Thoracic aorta (tissue), 2 donors: ENCODE measurements at regions not wholly inside any gene's neighbourhood (a gene's known extent, or its start where the extent isn't known, plus 50 kb on each side); places are given as distances from the start of the nearest gene placed in this dataset.

ENCODE experiments used
- ATAC-seq: fragments of 150-250 bp; one replicate; pipeline ENCODE4 v1.8.0; 2017; ENCODE audit warnings: low read depth; ENCODE audit not compliant: insufficient number of reproducible peaks, low FRiP score
- DNase-seq: peaks from one replicate; pipeline ENCODE4 v3.0.0-alpha.2; 2020; ENCODE audit warnings: low spot score
- H3K27ac ChIP-seq, 2 donors: fragments of 200-600 bp; sonication (generic); 1 replicate in 1 of 2; 2 replicates in 1 of 2; pipeline ENCODE4 v1.5.1; 2016; ENCODE audit warnings: mild to moderate bottlenecking in 2 of 2, moderate library complexity in 2 of 2
- H3K27me3 ChIP-seq: fragments of 200-600 bp; sonication (generic); replicated peaks from 2 replicates; pipeline ENCODE4 v1.6.0; 2016; ENCODE audit warnings: mild to moderate bottlenecking; ENCODE audit not compliant: insufficient read depth
- H3K36me3 ChIP-seq: fragments of 200-600 bp; sonication (generic); one replicate; pipeline ENCODE4 v1.5.1; 2016
- H3K4me1 ChIP-seq, 2 donors: fragments of 200-600 bp; sonication (generic); 1 replicate in 1 of 2; 2 replicates in 1 of 2; pipeline versions ENCODE4 v1.5.1 to v1.6.0; 2016; ENCODE audit warnings: low read depth in 2 of 2, mild to moderate bottlenecking in 1 of 2; ENCODE audit not compliant: control insufficient read depth in 1 of 2
- H3K4me3 ChIP-seq: fragments of 200-600 bp; sonication (generic); 2 replicates; pipeline ENCODE4 v1.5.1; 2016; ENCODE audit warnings: mild to moderate bottlenecking
- H3K9me3 ChIP-seq: fragments of 200-600 bp; sonication (generic); 2 replicates; pipeline ENCODE4 v1.5.1; 2016
- CTCF ChIP-seq: fragments of 200-600 bp; sonication (generic); IDR thresholded peaks from one replicate; pipeline ENCODE4 v1.5.1; 2019; ENCODE audit warnings: antibody characterized with exemption

DNA sequence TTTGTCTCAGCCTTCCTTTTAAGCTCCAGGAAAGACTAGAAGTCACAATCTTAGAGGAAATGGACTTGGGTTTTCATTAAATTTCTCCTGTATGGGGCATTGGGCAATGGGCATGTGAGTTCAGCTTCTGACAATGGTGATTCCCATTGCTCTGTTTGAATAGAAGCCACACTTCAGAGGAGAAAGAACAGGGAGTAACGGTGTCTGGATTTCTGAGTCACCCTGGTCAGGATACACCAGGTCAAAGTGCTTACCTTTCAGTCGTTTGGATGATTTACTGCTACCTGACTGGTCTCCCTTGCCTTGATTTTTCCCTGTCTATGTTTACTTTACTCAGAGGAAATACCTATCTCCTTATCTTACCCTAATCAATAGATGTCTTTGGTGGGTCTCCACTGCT is 111.7 kb upstream of the VEPH1 start:
- Histone ChIP-seq H3K4me3 (no peak overlapping the region), H3K4me1 (no peaks in the 10 kb centered on the region), H3K27ac (no peak overlapping the region), H3K9me3 (no peaks in the 10 kb centered on the region), H3K27me3 (no peaks in the 10 kb centered on the region), H3K36me3 (no peaks in the 10 kb centered on the region)
- no peak for ATAC-seq
- DNase-seq: no peak
- TF ChIP-seq CTCF: no peak

DNA sequence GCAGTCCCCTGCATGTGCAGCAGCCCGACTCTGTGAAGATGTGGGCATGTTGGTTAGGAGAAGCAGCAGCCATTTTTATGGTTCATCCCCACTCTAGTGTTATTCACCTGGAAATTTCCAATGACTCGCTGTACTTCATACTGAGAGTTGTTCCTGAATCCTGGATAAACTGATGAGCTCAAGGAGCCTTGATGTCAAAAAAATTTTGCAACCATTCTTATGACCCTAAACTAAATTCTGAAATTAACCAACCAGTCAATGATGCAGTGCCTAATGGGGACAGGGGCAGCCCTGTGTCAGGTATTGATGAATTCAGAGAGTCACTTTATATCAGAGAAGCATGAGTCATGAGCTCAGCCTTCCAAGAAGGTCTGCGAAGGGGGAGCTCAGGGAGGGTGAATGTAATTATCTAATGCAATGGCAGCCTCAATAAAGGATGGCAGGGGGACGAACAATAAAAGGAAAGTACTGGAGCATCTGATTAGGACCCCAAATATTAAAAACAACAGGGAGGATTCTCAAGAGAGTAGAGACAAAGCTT is 108.4 kb upstream of the VEPH1 start:
- Histone ChIP-seq H3K4me3 (no peak overlapping the region), H3K27me3 (no peaks in the 10 kb centered on the region), H3K4me1 (peaks cover 0 to 2% of the 10 kb centered on the region in 2 donors), H3K27ac (no peak overlapping the region), H3K36me3 (no peaks in the 10 kb centered on the region), H3K9me3 (no peaks in the 10 kb centered on the region)
- DNase-seq (no peak), ATAC-seq (no peak)
- no peak for TF ChIP-seq CTCF

- Histone ChIP-seq H3K4me3 (no peak overlapping the region), H3K27ac (no peak overlapping the region), H3K27me3 (no peaks in the 10 kb centered on the region), H3K4me1 (peaks cover 0 to 6% of the 10 kb centered on the region in 2 donors), H3K36me3 (no peaks in the 10 kb centered on the region), H3K9me3 (no peaks in the 10 kb centered on the region)
- no peak for TF ChIP-seq CTCF
- no peak for ATAC-seq
- no peak for DNase-seq
Observed at GRCh38 chr3:157610876-157611535, 107.8 kb upstream of the VEPH1 start.

GRCh38 chr3:157607826-157608405 is 104.7 kb upstream of the VEPH1 start:
- H3K36me3 ChIP-seq: no peaks in the 10 kb centered on the region
- H3K27ac ChIP-seq: no peak overlapping the region
- no peaks in the 10 kb centered on the region for H3K27me3 ChIP-seq
- TF ChIP-seq CTCF: no peak
- peaks cover 0 to 6% of the 10 kb centered on the region in 2 donors for H3K4me1 ChIP-seq
- no peak overlapping the region for H3K4me3 ChIP-seq
- DNase-seq (no peak), ATAC-seq (no peak)
- H3K9me3 ChIP-seq: no peaks in the 10 kb centered on the region

- H3K27me3 ChIP-seq: no peaks in the 10 kb centered on the region
- no peak for DNase-seq
- H3K36me3 ChIP-seq: no peaks in the 10 kb centered on the region
- TF ChIP-seq CTCF: no peak
- H3K27ac ChIP-seq: no peak overlapping the region
- peaks cover 0 to 6% of the 10 kb centered on the region in 2 donors for H3K4me1 ChIP-seq
- no peak overlapping the region for H3K4me3 ChIP-seq
- H3K9me3 ChIP-seq: no peaks in the 10 kb centered on the region
- ATAC-seq: no peak
Observed at GRCh38 chr3:157606852-157607197, 103.6 kb upstream of the VEPH1 start.
